ENCODE measurements at regions not wholly inside any gene's neighbourhood (a gene's known extent, or its start where the extent isn't known, plus 50 kb on each side); places are given as distances from the start of the nearest gene placed in this dataset.

DNA sequence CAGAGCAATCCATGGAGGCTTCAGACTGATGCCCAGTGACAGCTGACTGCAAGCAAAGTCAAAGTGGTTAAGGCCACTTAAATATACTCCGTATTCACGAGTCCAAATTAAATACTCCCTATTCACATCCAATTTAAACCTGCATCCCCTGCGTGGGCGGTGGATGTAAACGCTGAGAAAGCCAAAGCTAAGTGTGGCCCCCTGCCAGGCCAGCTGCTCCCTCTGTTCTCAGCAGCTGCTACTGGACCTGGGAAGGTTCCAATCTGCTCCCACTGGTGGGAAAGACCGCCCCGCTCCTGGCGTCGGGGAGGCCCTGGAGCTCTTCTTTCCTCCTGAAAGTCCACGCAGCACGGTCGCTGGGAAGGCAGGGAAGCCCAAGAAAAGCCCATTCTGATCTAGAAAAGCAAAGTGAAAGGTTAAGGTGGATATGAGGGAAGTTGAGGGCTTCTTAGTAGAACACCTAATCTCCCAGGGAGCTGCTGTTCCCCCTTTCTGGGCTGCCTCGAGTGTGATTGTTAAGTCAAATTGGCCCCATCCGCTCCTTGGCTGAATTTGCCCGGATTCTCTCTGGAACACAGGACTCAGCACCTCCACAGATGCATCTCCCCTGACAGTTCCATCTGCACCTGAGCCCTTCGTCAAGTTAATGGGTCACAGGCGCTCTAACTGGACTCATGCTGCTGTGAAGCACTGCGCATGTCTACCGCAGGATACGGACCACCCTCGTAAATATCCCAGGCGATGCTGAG, 205.5 kb downstream of the USP12 start:
- H3K9me3 Mint-ChIP-seq: no peaks in the 10 kb centered on the region
- DNase-seq (no peak), ATAC-seq (ENCODE audit: low read depth) (no peak)
- H3K36me3 Mint-ChIP-seq (ENCODE audit: low read depth): no peaks in the 10 kb centered on the region
- TF ChIP-seq, protein P1, sequence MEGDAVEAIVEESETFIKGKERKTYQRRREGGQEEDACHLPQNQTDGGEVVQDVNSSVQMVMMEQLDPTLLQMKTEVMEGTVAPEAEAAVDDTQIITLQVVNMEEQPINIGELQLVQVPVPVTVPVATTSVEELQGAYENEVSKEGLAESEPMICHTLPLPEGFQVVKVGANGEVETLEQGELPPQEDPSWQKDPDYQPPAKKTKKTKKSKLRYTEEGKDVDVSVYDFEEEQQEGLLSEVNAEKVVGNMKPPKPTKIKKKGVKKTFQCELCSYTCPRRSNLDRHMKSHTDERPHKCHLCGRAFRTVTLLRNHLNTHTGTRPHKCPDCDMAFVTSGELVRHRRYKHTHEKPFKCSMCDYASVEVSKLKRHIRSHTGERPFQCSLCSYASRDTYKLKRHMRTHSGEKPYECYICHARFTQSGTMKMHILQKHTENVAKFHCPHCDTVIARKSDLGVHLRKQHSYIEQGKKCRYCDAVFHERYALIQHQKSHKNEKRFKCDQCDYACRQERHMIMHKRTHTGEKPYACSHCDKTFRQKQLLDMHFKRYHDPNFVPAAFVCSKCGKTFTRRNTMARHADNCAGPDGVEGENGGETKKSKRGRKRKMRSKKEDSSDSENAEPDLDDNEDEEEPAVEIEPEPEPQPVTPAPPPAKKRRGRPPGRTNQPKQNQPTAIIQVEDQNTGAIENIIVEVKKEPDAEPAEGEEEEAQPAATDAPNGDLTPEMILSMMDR (IDR thresholded peaks at IDR 0.05): no peak
- POLR2A ChIA-PET: no interaction called here
- no peak overlapping the region for H3K27ac Mint-ChIP-seq
- H3K4me3 Mint-ChIP-seq: no peak overlapping the region
- intact Hi-C loops (cut with micrococcal nuclease): no loop called here
- H3K4me1 Mint-ChIP-seq: no peaks in the 10 kb centered on the region
- CTCF ChIA-PET: no interaction called here
- H3K27me3 Mint-ChIP-seq: peaks cover 6% of the 10 kb centered on the region

DNA sequence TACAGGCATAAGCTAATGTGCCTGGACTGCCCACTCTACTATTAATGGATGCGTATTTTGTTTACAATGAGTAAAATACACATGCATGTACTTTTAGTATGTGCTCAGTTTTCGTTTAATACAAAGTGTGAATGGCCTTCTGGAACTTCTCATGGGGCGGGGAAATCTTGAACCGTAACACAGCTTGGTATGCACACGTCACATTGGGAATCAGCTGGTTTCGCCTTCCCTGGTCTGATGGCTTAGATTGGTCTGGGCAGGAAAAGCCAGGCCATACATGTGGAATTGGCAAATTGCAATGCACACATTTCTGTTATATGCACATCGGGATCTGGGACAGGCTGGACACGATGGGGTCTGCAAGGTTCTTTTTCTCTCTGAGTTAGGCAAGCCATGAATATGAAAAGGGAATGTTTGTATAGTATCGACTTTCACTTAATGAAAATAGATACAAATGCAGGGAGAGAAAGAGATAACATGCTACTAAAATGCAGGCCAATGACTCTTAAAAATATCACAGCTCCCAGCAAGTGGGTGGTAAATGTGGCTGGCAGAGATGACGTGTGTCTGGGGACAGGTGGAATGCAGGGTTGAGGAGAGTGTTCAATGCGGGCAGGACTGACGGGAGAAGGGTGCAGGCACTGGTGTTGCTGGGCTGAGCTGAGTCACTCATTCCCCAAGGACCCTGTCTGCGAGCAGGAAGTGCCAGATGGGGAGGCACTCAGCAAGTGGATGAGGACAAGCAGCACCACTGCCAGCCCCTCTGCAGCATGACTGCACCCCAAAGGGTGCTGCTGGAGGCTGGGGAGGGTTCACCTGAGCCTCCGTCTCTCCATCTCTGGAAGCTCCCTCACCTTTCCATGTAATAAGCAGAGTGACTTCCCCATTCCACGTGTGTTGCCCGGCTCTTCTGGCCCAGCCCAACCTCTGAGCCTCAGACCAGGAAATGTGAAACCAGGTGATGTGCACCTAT, 204.0 kb upstream of the GPR12 start:
- Mint-ChIP-seq H3K4me3 (no peak overlapping the region), H3K36me3 (ENCODE audit: low read depth) (no peaks in the 10 kb centered on the region), H3K27ac (no peak overlapping the region), H3K27me3 (peaks cover 6% of the 10 kb centered on the region), H3K9me3 (no peaks in the 10 kb centered on the region), H3K4me1 (no peaks in the 10 kb centered on the region)
- no peak for DNase-seq
- peak; percentile 25 for ATAC-seq (ENCODE audit: low read depth)
- TF ChIP-seq, protein P1 (IDR thresholded peaks at IDR 0.05): no peak
- POLR2A ChIA-PET: no interaction called here
- CTCF ChIA-PET: no interaction called here
- intact Hi-C loops (cut with micrococcal nuclease): no loop called here

- H3K27me3 Mint-ChIP-seq: peaks cover 2% of the 10 kb centered on the region
- TF ChIP-seq, protein P1 (IDR thresholded peaks at IDR 0.05): no peak
- no peak for DNase-seq
- H3K9me3 Mint-ChIP-seq: no peaks in the 10 kb centered on the region
- no peaks in the 10 kb centered on the region for H3K4me1 Mint-ChIP-seq
- H3K36me3 Mint-ChIP-seq (ENCODE audit: low read depth): no peaks in the 10 kb centered on the region
- H3K27ac Mint-ChIP-seq: no peak overlapping the region
- H3K4me3 Mint-ChIP-seq: no peak overlapping the region
- ATAC-seq (ENCODE audit: low read depth): no peak
- ChIA-PET POLR2A (no interaction called here), CTCF (no interaction called here)
- intact Hi-C loops (cut with micrococcal nuclease): no loop called here
Measured at GRCh38 chr13:26962671-26963070, 202.1 kb upstream of the GPR12 start.

- CTCF ChIA-PET: no interaction called here
- intact Hi-C loops (cut with micrococcal nuclease): no loop called here
Measured at GRCh38 chr13:26961890-26962615, 201.5 kb upstream of the GPR12 start.

More at GRCh38 chr13:26961890-26962615, 201.5 kb upstream of the GPR12 start:
- H3K9me3 Mint-ChIP-seq: no peaks in the 10 kb centered on the region
- ATAC-seq (ENCODE audit: low read depth): no peak
- DNase-seq: no peak
- POLR2A ChIA-PET: no interaction called here
- peaks cover 1% of the 10 kb centered on the region for H3K27me3 Mint-ChIP-seq
- H3K4me1 Mint-ChIP-seq: no peaks in the 10 kb centered on the region
- H3K36me3 Mint-ChIP-seq (ENCODE audit: low read depth): no peaks in the 10 kb centered on the region
- H3K4me3 Mint-ChIP-seq: no peak overlapping the region
- TF ChIP-seq, protein P1 (IDR thresholded peaks at IDR 0.05): no peak
- no peak overlapping the region for H3K27ac Mint-ChIP-seq
